ENCODE measurements at regions not wholly inside any gene's neighbourhood (a gene's known extent, or its start where the extent isn't known, plus 50 kb on each side); places are given as distances from the start of the nearest gene placed in this dataset.

DNA sequence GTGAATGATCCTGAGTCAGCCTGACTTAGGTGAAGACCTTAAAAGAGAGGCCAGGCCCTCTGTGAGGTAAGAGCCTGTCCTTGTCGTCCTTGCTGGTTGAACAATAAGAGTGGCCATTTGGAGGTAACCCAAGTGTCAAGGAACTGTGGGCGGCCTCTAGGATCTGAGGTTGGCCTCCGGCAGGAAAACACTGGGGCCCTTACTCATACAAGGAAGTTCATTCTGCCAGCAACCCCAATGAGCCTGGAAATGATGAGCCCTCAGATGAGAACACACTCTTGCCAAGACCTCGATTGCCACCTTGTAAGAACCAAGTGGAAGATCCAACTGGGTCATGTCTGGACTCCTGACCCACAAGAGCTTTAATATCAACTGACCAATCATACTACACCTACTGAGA is 95.5 kb upstream of the LRATD1 start (continued):
- TF ChIP-seq STAT1 (IDR thresholded peaks at IDR 0.05; ENCODE audit: unreplicated experiment) (no peak), ZNF331 (CRISPR knock-in tag; IDR thresholded peaks at IDR 0.05; ENCODE audit: low read depth) (no peak), NANOG (IDR thresholded peaks at IDR 0.05; ENCODE audit: borderline replicate concordance) (no peak), POLR2AphosphoS5 (IDR thresholded peaks at IDR 0.05; ENCODE audit: low read depth) (no peak)
- TF ChIP-seq, protein P1, sequence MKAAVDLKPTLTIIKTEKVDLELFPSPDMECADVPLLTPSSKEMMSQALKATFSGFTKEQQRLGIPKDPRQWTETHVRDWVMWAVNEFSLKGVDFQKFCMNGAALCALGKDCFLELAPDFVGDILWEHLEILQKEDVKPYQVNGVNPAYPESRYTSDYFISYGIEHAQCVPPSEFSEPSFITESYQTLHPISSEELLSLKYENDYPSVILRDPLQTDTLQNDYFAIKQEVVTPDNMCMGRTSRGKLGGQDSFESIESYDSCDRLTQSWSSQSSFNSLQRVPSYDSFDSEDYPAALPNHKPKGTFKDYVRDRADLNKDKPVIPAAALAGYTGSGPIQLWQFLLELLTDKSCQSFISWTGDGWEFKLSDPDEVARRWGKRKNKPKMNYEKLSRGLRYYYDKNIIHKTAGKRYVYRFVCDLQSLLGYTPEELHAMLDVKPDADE (IDR thresholded peaks at IDR 0.05) = no peak
- TF ChIP-seq, protein P2, sequence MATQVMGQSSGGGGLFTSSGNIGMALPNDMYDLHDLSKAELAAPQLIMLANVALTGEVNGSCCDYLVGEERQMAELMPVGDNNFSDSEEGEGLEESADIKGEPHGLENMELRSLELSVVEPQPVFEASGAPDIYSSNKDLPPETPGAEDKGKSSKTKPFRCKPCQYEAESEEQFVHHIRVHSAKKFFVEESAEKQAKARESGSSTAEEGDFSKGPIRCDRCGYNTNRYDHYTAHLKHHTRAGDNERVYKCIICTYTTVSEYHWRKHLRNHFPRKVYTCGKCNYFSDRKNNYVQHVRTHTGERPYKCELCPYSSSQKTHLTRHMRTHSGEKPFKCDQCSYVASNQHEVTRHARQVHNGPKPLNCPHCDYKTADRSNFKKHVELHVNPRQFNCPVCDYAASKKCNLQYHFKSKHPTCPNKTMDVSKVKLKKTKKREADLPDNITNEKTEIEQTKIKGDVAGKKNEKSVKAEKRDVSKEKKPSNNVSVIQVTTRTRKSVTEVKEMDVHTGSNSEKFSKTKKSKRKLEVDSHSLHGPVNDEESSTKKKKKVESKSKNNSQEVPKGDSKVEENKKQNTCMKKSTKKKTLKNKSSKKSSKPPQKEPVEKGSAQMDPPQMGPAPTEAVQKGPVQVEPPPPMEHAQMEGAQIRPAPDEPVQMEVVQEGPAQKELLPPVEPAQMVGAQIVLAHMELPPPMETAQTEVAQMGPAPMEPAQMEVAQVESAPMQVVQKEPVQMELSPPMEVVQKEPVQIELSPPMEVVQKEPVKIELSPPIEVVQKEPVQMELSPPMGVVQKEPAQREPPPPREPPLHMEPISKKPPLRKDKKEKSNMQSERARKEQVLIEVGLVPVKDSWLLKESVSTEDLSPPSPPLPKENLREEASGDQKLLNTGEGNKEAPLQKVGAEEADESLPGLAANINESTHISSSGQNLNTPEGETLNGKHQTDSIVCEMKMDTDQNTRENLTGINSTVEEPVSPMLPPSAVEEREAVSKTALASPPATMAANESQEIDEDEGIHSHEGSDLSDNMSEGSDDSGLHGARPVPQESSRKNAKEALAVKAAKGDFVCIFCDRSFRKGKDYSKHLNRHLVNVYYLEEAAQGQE (IDR thresholded peaks at IDR 0.05; ENCODE audit: unreplicated experiment) = no peak

DNA sequence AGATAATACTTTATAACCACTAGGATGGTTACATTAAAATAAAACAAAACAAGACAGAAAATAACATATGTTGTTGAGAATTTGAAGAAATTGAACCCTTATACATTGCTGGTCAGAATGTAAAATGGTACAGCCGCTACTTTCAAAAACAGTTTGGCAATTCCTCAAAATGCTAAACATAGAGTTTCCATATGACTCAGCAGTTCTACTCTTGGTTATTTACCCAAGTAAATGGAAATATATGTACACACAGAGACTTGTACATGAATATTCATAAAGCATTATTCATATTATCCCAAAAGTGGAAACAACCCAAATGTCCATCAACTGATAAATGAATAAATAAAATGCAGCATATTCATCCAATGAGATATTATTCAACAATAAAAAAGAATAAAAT is 92.5 kb upstream of the LRATD1 start:
- Histone ChIP-seq H3F3A (replicated peaks; ENCODE audit: low read depth) (no peaks in the 10 kb centered on the region), H3K27me3 (ENCODE audit: insufficient read depth) (no peaks in the 10 kb centered on the region), H3K9me2 (ENCODE audit: insufficient read depth) (no peaks in the 10 kb centered on the region), H3K4me2 (no peak overlapping the region), H4K20me1 (replicated peaks; ENCODE audit: insufficient read depth) (no peaks in the 10 kb centered on the region), H3K4me1 (ENCODE audit: insufficient read depth) (no peaks in the 10 kb centered on the region), H2AFZ (no peak overlapping the region), H3K4me3 (no peak overlapping the region), H3K79me2 (replicated peaks; ENCODE audit: insufficient read depth) (no peaks in the 10 kb centered on the region), H3K36me3 (ENCODE audit: insufficient read depth) (no peaks in the 10 kb centered on the region), H3K27ac (ENCODE audit: low read depth) (no peak overlapping the region)
- H3K4me3 Mint-ChIP-seq = no peak overlapping the region
- DNase-seq (ENCODE audit: low spot score) (no peak), ATAC-seq (no peak)
- H3K9me3 Mint-ChIP-seq = peaks cover 13% of the 10 kb centered on the region
- H3K36me3 Mint-ChIP-seq (ENCODE audit: low read depth) = peaks cover 5% of the 10 kb centered on the region; the same call in 2 of the 3 replicates
- H3K27ac Mint-ChIP-seq = no peak overlapping the region
- no peaks in the 10 kb centered on the region for H3K27me3 Mint-ChIP-seq (ENCODE audit: insufficient read depth, low read depth, poor library complexity)
- no peaks in the 10 kb centered on the region for H3K4me1 Mint-ChIP-seq
- TF ChIP-seq NANOG (IDR thresholded peaks at IDR 0.05; ENCODE audit: borderline replicate concordance) (no peak), CREB1 (CRISPR knock-in tag; IDR thresholded peaks at IDR 0.05; ENCODE audit: low read depth) (no peak), POLR2AphosphoS5 (IDR thresholded peaks at IDR 0.05; ENCODE audit: low read depth) (no peak), EZH2phosphoT487 (IDR thresholded peaks at IDR 0.05; ENCODE audit: unreplicated experiment) (no peak), JUNB (IDR thresholded peaks at IDR 0.05; ENCODE audit: unreplicated experiment) (no peak), ZNF114 (CRISPR knock-in tag; IDR thresholded peaks at IDR 0.05) (no peak)
- TF ChIP-seq, protein P3, sequence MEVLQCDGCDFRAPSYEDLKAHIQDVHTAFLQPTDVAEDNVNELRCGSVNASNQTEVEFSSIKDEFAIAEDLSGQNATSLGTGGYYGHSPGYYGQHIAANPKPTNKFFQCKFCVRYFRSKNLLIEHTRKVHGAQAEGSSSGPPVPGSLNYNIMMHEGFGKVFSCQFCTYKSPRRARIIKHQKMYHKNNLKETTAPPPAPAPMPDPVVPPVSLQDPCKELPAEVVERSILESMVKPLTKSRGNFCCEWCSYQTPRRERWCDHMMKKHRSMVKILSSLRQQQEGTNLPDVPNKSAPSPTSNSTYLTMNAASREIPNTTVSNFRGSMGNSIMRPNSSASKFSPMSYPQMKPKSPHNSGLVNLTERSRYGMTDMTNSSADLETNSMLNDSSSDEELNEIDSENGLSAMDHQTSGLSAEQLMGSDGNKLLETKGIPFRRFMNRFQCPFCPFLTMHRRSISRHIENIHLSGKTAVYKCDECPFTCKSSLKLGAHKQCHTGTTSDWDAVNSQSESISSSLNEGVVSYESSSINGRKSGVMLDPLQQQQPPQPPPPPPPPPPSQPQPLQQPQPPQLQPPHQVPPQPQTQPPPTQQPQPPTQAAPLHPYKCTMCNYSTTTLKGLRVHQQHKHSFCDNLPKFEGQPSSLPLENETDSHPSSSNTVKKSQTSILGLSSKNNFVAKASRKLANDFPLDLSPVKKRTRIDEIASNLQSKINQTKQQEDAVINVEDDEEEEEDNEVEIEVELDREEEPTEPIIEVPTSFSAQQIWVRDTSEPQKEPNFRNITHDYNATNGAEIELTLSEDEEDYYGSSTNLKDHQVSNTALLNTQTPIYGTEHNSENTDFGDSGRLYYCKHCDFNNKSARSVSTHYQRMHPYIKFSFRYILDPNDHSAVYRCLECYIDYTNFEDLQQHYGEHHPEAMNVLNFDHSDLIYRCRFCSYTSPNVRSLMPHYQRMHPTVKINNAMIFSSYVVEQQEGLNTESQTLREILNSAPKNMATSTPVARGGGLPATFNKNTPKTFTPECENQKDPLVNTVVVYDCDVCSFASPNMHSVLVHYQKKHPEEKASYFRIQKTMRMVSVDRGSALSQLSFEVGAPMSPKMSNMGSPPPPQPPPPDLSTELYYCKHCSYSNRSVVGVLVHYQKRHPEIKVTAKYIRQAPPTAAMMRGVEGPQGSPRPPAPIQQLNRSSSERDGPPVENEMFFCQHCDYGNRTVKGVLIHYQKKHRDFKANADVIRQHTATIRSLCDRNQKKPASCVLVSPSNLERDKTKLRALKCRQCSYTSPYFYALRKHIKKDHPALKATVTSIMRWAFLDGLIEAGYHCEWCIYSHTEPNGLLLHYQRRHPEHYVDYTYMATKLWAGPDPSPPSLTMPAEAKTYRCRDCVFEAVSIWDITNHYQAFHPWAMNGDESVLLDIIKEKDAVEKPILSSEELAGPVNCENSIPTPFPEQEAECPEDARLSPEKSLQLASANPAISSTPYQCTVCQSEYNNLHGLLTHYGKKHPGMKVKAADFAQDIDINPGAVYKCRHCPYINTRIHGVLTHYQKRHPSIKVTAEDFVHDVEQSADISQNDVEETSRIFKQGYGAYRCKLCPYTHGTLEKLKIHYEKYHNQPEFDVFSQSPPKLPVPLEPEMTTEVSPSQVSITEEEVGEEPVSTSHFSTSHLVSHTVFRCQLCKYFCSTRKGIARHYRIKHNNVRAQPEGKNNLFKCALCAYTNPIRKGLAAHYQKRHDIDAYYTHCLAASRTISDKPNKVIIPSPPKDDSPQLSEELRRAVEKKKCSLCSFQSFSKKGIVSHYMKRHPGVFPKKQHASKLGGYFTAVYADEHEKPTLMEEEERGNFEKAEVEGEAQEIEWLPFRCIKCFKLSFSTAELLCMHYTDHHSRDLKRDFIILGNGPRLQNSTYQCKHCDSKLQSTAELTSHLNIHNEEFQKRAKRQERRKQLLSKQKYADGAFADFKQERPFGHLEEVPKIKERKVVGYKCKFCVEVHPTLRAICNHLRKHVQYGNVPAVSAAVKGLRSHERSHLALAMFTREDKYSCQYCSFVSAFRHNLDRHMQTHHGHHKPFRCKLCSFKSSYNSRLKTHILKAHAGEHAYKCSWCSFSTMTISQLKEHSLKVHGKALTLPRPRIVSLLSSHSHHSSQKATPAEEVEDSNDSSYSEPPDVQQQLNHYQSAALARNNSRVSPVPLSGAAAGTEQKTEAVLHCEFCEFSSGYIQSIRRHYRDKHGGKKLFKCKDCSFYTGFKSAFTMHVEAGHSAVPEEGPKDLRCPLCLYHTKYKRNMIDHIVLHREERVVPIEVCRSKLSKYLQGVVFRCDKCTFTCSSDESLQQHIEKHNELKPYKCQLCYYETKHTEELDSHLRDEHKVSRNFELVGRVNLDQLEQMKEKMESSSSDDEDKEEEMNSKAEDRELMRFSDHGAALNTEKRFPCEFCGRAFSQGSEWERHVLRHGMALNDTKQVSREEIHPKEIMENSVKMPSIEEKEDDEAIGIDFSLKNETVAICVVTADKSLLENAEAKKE (CRISPR knock-in tag; IDR thresholded peaks at IDR 0.05) = no peak
- TF ChIP-seq, protein P2 (IDR thresholded peaks at IDR 0.05; ENCODE audit: unreplicated experiment) = no peak
